Heart right ventricle (tissue), 16 donors: ENCODE measurements at regions not wholly inside any gene's neighbourhood (a gene's known extent, or its start where the extent isn't known, plus 50 kb on each side); places are given as distances from the start of the nearest gene placed in this dataset.

Experiments used
- ATAC-seq, 8 donors: fragments of 200-7000 bp; cut with Tn5 transposase; one replicate each; pipeline ENCODE4 v1.9.1; 2020; ENCODE audit warnings: mild to moderate bottlenecking in 8 of 8, moderate library complexity in 8 of 8, moderate number of reproducible peaks in 1 of 8
- DNase-seq, 2 donors: peaks; one replicate each; pipeline ENCODE4 v3.0.0-alpha.2; 2020
- H3K27ac ChIP-seq, 10 donors: fragments of 200-600 bp; sonication (generic) in 2 of 10; one replicate each; pipeline versions ENCODE4 v1.5.0 to v1.8.0; 2020 to 2022; ENCODE audit warnings: mild to moderate bottlenecking in 3 of 10
- H3K27me3 ChIP-seq, 7 donors: fragments of 200-600 bp; one replicate each; pipeline ENCODE4 v1.8.0; 2021 to 2022; ENCODE audit warnings: mild to moderate bottlenecking in 2 of 7
- H3K36me3 ChIP-seq, 9 donors: fragments of 200-600 bp; sonication (generic) in 1 of 9; one replicate each; pipeline versions ENCODE4 v1.5.0 to v1.8.0; 2020 to 2022; ENCODE audit warnings: mild to moderate bottlenecking in 2 of 9
- H3K4me1 ChIP-seq, 9 donors: fragments of 200-600 bp; sonication (generic) in 1 of 9; one replicate each; pipeline versions ENCODE4 v1.5.0 to v1.8.0; 2020 to 2022; ENCODE audit warnings: mild to moderate bottlenecking in 4 of 9
- H3K4me3 ChIP-seq, 10 donors: fragments of 200-600 bp; sonication (generic) in 2 of 10; one replicate each; pipeline versions ENCODE4 v1.5.0 to v1.8.0; 2020 to 2022; ENCODE audit warnings: mild to moderate bottlenecking in 7 of 10, moderate library complexity in 2 of 10
- H3K9me3 ChIP-seq, 11 donors: fragments of 200-600 bp in 10 of 11; sonication (generic) in 2 of 11; one replicate each; pipeline versions ENCODE4 v1.5.0 to v1.8.0; 2013 to 2022; ENCODE audit warnings: mild to moderate bottlenecking in 2 of 11, control low read depth in 1 of 11, moderate library complexity in 1 of 11
- WGBS, 2 donors: extraction: QIAGEN DNeasy Blood & Tissue Kit; methylation state at CpG; one replicate each; pipeline ENCODE4 v1.1.7; 2013; ENCODE audit warnings: inconsistent platforms in 1 of 2; 5-methylcytosine and 5-hydroxymethylcytosine counted together
- intact Hi-C, 10 donors: fragments of 100-400 bp; cut with DNase I; formaldehyde crosslinking; loops; one replicate each; pipeline versions ENCODE4 v1.11.1 to v1.14.2; 2022
- TF ChIP-seq, protein P1 (sequence below), 9 donors: fragments of 200-600 bp; sonication (generic) in 2 of 9; IDR thresholded peaks; one replicate each; pipeline versions ENCODE4 v1.5.0 to v1.8.0; 2021 to 2022; ENCODE audit warnings: antibody characterized with exemption in 9 of 9, mild to moderate bottlenecking in 5 of 9, moderate library complexity in 1 of 9
- donor health status: Arrhythmogenic right ventricular cardiomyopathy.
- donor health status: ischemic (EF 13 %, LVEDD 7.1; RV severe dilation, severe dysfunction).
- donor health status: healthy with polysubstance abuse.
- donor health status: DM: no; HTN: yes; CAD: no.
- donor health status: DM: no; HTN: no; CAD: no.
- donor health status: ischemic (EF 25% LVEDD 6.9; RV normal size, moderate dysfunction).
- donor health status: ischemic (EF 25% LVEDD 5.7; RV mildly dilated, moderate dysfunction).
- donor health status: healthy.
- donor health status: DM: yes; HTN: yes; CAD: no.
- donor health status: Ischemic cardiomyopathy.
- donor health status: ischemic (EF 35%, LVEDD 5.7; RV mildly dilated, moderate dysfunction).
- donor health status: nonischemic (EF 11% LVEDD 7.7; RV severe dilation, severe dysfunction).
- donor health status: DM: yes; HTN: yes; CAD: no.
- donor health status: PGD.
- donor health status: ischemic (EF 29% LVEDD 5.4; RV normal size, mild dysfunction).
- donor health status: nonischemic (EF 23%, LVEDD 6.1; RV moderate dilation, normal function).

DNA sequence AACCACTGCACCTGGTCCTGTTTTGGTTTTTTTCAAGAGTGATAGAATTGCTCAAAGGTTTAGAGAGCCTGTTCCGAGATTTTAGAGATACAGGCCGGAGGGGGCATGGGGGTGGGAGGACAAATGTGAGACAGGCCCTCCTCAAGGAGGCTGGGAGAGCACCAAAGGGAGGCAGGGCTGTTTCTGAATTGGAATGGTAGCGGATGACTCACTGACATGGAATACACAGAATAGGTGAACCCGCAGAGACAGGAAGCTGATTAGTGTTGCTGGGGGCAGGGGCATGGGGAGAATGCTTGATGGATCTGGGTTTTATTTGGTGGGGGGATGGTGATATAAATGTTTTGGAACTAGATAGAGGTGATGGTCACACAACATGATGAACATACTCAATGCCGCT is 111.0 kb upstream of the MGAT5 start:
- peaks cover 7 to 86% (median 74%) of the 10 kb centered on the region in 9 donors for H3K4me1 ChIP-seq
- H3K9me3 ChIP-seq, result no peaks in the 10 kb centered on the region

DNA sequence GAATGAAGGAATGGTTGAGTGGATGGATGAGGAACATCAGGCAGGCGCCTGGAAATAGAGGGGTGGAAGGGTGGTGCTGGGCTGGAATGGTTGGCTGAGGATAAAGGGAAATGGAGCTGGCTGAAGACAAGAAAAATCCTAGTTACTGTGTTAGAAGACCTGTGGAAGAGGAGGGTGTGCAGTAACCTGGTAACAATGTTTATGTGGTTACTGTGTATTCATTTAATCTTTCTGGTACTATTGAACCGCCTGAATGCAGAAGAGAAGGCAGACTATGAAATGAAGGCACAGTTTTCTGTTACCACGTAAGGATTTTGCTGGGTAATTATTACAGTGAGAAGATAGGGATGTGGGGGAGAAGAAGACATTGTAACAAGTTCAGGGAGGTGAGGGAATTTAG is 110.3 kb upstream of the MGAT5 start:
- 63 to 76% methylated on average over 3 of the region's 3 CpGs for WGBS, 2 donors
- intact Hi-C loops, result no loop called here

More for the DNA sequence above, 111.0 kb upstream of the MGAT5 start:
- intact Hi-C loops, result no loop called here
- no peaks in the 10 kb centered on the region for H3K36me3 ChIP-seq
- no peak overlapping the region for H3K27ac ChIP-seq
- no peaks in the 10 kb centered on the region for H3K27me3 ChIP-seq
- no peak overlapping the region for H3K4me3 ChIP-seq
- DNase-seq, result no peak
- ATAC-seq, result no peak
- TF ChIP-seq, protein P1, sequence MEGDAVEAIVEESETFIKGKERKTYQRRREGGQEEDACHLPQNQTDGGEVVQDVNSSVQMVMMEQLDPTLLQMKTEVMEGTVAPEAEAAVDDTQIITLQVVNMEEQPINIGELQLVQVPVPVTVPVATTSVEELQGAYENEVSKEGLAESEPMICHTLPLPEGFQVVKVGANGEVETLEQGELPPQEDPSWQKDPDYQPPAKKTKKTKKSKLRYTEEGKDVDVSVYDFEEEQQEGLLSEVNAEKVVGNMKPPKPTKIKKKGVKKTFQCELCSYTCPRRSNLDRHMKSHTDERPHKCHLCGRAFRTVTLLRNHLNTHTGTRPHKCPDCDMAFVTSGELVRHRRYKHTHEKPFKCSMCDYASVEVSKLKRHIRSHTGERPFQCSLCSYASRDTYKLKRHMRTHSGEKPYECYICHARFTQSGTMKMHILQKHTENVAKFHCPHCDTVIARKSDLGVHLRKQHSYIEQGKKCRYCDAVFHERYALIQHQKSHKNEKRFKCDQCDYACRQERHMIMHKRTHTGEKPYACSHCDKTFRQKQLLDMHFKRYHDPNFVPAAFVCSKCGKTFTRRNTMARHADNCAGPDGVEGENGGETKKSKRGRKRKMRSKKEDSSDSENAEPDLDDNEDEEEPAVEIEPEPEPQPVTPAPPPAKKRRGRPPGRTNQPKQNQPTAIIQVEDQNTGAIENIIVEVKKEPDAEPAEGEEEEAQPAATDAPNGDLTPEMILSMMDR (IDR thresholded peaks at IDR 0.05), result no peak
- WGBS, 2 donors, result 93 to 96% methylated on average over 5 of the region's 5 CpGs

DNA sequence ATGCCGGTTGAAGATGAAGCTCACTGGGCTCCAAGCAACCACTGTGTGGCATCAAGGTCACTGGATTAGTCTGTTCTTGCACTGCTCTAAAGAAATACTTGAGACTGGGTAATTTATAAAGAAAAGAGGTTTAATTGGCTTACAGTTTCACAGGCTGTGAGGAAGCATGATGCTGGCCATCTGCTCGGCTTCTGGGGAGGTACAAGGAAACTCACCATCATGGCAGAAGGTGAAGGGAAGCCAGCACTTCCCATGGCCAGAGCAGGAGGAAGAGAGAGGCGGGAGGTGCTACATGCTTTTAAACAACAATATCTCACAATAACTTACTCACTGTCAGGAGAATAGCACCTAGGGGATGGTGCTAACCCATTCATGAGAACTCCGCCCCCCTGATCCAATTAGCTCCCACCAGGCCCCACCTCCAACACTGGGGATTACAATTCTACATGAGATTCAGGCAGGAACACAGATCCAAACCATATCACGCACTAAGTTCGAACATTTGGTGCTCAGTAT is 109.7 kb upstream of the MGAT5 start:
- ATAC-seq (no peak), DNase-seq (no peak)
- Histone ChIP-seq H3K27me3 (no peaks in the 10 kb centered on the region), H3K9me3 (no peaks in the 10 kb centered on the region), H3K36me3 (no peaks in the 10 kb centered on the region), H3K4me1 (peaks cover 7 to 77% (median 72%) of the 10 kb centered on the region in 9 donors), H3K27ac (peak overlapping the region in 3 of 10 donors; percentile 4 to 11 (median 10)), H3K4me3 (no peak overlapping the region)
- TF ChIP-seq, protein P1 (IDR thresholded peaks at IDR 0.05), result no peak
- 84 to 88% methylated on average over 6 of the region's 6 CpGs for WGBS, 2 donors
- intact Hi-C loops, result no loop called here

More for the DNA sequence above, 110.3 kb upstream of the MGAT5 start:
- Histone ChIP-seq H3K27ac (peak overlapping the region in 3 of 10 donors; percentile 4 to 11 (median 10)), H3K36me3 (no peaks in the 10 kb centered on the region), H3K27me3 (no peaks in the 10 kb centered on the region), H3K4me1 (peaks cover 7 to 80% (median 72%) of the 10 kb centered on the region in 9 donors), H3K9me3 (no peaks in the 10 kb centered on the region), H3K4me3 (no peak overlapping the region)
- TF ChIP-seq, protein P1 (IDR thresholded peaks at IDR 0.05), result no peak
- no peak for DNase-seq
- no peak for ATAC-seq

DNA sequence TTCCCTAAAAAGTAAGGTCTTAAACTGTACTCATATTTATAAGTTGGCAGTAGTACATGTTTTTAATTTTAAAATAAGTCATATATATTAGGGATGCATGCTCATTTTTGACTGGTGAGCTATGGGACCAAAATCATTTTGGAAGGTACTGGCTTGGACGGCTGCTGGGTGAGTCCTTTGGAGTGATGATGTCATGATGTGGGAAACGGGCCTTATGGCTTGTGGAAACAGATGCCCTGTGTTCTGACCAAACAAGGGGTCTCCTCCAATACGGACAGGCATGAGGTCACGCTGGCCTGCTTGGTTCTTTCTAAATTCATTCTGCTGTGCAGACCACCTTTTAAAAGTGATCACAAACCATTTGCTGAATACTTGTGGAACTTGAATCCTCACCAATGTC is 109.2 kb upstream of the MGAT5 start:
- Histone ChIP-seq H3K27ac (no peak overlapping the region), H3K36me3 (no peaks in the 10 kb centered on the region), H3K4me1 (peaks cover 7 to 77% (median 69%) of the 10 kb centered on the region in 9 donors), H3K4me3 (no peak overlapping the region), H3K27me3 (no peaks in the 10 kb centered on the region), H3K9me3 (no peaks in the 10 kb centered on the region)
- TF ChIP-seq, protein P1 (IDR thresholded peaks at IDR 0.05), result no peak
- WGBS, 2 donors, result 64 to 72% methylated on average over 4 of the region's 4 CpGs
- ATAC-seq (no peak), DNase-seq (no peak)
- intact Hi-C loops, result no loop called here
